Caco-2 (cell line): ENCODE measurements at regions not wholly inside any gene's neighbourhood (a gene's known extent, or its start where the extent isn't known, plus 50 kb on each side); places are given as distances from the start of the nearest gene placed in this dataset.

Source experiments
- BruUV-seq: library from RNA; stranded (reverse); fragments of 400-500 nt; replicated peaks from 2 replicates; lab custom pipeline; 2021; lab: Mats Ljungman, UMichigan
- CTCF ChIA-PET: fragments of 300-600 bp; sonication (Branson Sonifier 250); formaldehyde crosslinking; loops from one replicate; lab custom pipeline; 2022; ENCODE audit warnings: antibody characterized with exemption; lab: Charles Lee
- POLR2A ChIA-PET: fragments of 300-600 bp; sonication (Branson Sonifier 250); formaldehyde crosslinking; loops from one replicate; lab custom pipeline; 2022; ENCODE audit warnings: antibody characterized with exemption; lab: Charles Lee
- DNase-seq, 2 experiments: peaks; one replicate each; pipeline versions ENCODE4 v3.0.0 to v3.0.0-alpha.2; 2020 to 2022
- H3K27me3 ChIP-seq: replicated peaks from 2 replicates; pipeline ENCODE4 v1.6.0; 2011; ENCODE audit warnings: low read length; ENCODE audit not compliant: control insufficient read depth, insufficient read depth
- H3K36me3 ChIP-seq: 2 replicates; pipeline ENCODE4 v1.5.1; 2011; ENCODE audit warnings: low read length; ENCODE audit not compliant: control insufficient read depth, insufficient read depth
- H3K4me1 ChIP-seq: fragments of 250-450 bp; sonication (Bioruptor Pico); 2 replicates; pipeline ENCODE4 v1.5.1; 2020; ENCODE audit warnings: mild to moderate bottlenecking
- H3K4me3 ChIP-seq: 2 replicates; pipeline ENCODE4 v1.5.1; 2011; ENCODE audit warnings: low read depth, mild to moderate bottlenecking, control low read depth, low read length
- H3K9me3 ChIP-seq: fragments of 250-450 bp; sonication (Bioruptor Pico); 2 replicates; pipeline ENCODE4 v1.5.1; 2020; ENCODE audit warnings: mild to moderate bottlenecking, moderate library complexity
- H3K27ac Mint-ChIP-seq: one replicate; pipeline ENCODE4 v1.8.0; 2022; ENCODE audit warnings: mixed read lengths; ENCODE audit not compliant: unreplicated experiment
- H3K27me3 Mint-ChIP-seq: one replicate; pipeline ENCODE4 v1.8.0; 2022; ENCODE audit warnings: mixed read lengths; ENCODE audit not compliant: insufficient read depth, unreplicated experiment
- H3K36me3 Mint-ChIP-seq: one replicate; pipeline ENCODE4 v1.8.0; 2022; ENCODE audit warnings: mild to moderate bottlenecking, mixed read lengths; ENCODE audit not compliant: insufficient read depth, unreplicated experiment
- H3K4me1 Mint-ChIP-seq: one replicate; pipeline ENCODE4 v1.8.0; 2022; ENCODE audit warnings: low read depth, mixed read lengths; ENCODE audit not compliant: unreplicated experiment
- H3K4me3 Mint-ChIP-seq: one replicate; pipeline ENCODE4 v1.8.0; 2022; ENCODE audit warnings: mild to moderate bottlenecking, moderate library complexity, mixed read lengths; ENCODE audit not compliant: unreplicated experiment
- H3K9me3 Mint-ChIP-seq: one replicate; pipeline ENCODE4 v1.8.0; 2022; ENCODE audit warnings: mixed read lengths; ENCODE audit not compliant: unreplicated experiment
- intact Hi-C: fragments of 100-400 bp; cut with micrococcal nuclease; formaldehyde crosslinking; loops from one replicate; pipeline ENCODE4 v1.10.0; 2022; ENCODE audit not compliant: unreplicated experiment
- TF ChIP-seq, protein P1 (sequence below), 2 experiments: fragments of 200-600 bp in 1 of 2; IDR thresholded peaks; 1 replicate in 1 of 2; 2 replicates in 1 of 2; pipeline versions ENCODE4 v1.5.1 to v1.8.0; 2011 to 2022; ENCODE audit warnings: antibody characterized with exemption in 1 of 2, control low read depth in 1 of 2, inconsistent platforms in 1 of 2, low read depth in 1 of 2, low read length in 1 of 2, mild to moderate bottlenecking in 1 of 2, moderate library complexity in 1 of 2; ENCODE audit not compliant: insufficient read depth in 1 of 2, severe bottlenecking in 1 of 2, unreplicated experiment in 1 of 2

DNA sequence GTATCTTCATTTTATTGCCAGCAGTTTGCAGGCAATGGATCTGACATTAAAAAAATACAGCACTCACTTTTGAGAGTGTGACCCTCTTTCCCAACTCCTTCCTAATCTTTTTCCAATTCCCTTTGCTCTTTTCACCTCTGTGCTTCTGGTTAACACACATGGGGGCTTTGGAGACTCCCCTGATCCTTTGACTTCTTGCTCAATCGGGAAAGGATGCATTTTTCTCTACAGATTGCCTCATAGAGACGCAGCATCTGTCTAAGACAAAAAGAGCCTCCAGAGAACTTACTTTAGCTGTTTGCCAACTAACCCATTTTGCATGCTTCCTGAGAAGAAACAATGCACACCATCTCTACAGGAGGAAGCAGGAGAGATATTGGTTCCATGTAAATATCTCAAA, 378.3 kb downstream of the PBX1 start:
- no peak overlapping the region for H3K27ac Mint-ChIP-seq
- Histone ChIP-seq H3K36me3 (no peaks in the 10 kb centered on the region), H3K4me3 (no peak overlapping the region), H3K27me3 (no peaks in the 10 kb centered on the region; the same call in 1 of the 2 replicates), H3K9me3 (no peaks in the 10 kb centered on the region), H3K4me1 (no peaks in the 10 kb centered on the region)
- intact Hi-C loops: no loop called here
- no peak overlapping the region for H3K4me3 Mint-ChIP-seq
- ChIA-PET POLR2A (no interaction called here), CTCF (interaction anchor here (0.6 kb wide), 1 partner anchor 1079 kb away, joined by 4 read pairs; no protein-coding TSS in a partner anchor)
- H3K4me1 Mint-ChIP-seq: no peaks in the 10 kb centered on the region
- BruUV-seq: no TSS peak
- H3K36me3 Mint-ChIP-seq: no peaks in the 10 kb centered on the region
- peaks cover 16% of the 10 kb centered on the region for H3K27me3 Mint-ChIP-seq
- H3K9me3 Mint-ChIP-seq: peaks cover 2% of the 10 kb centered on the region
- TF ChIP-seq, protein P1, sequence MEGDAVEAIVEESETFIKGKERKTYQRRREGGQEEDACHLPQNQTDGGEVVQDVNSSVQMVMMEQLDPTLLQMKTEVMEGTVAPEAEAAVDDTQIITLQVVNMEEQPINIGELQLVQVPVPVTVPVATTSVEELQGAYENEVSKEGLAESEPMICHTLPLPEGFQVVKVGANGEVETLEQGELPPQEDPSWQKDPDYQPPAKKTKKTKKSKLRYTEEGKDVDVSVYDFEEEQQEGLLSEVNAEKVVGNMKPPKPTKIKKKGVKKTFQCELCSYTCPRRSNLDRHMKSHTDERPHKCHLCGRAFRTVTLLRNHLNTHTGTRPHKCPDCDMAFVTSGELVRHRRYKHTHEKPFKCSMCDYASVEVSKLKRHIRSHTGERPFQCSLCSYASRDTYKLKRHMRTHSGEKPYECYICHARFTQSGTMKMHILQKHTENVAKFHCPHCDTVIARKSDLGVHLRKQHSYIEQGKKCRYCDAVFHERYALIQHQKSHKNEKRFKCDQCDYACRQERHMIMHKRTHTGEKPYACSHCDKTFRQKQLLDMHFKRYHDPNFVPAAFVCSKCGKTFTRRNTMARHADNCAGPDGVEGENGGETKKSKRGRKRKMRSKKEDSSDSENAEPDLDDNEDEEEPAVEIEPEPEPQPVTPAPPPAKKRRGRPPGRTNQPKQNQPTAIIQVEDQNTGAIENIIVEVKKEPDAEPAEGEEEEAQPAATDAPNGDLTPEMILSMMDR (IDR thresholded peaks at IDR 0.05; ENCODE audit: insufficient read depth in 1 of 2, low read depth in 1 of 2, low read length in 1 of 2, severe bottlenecking in 1 of 2, unreplicated experiment in 1 of 2): no peak
- no peak for DNase-seq

DNA sequence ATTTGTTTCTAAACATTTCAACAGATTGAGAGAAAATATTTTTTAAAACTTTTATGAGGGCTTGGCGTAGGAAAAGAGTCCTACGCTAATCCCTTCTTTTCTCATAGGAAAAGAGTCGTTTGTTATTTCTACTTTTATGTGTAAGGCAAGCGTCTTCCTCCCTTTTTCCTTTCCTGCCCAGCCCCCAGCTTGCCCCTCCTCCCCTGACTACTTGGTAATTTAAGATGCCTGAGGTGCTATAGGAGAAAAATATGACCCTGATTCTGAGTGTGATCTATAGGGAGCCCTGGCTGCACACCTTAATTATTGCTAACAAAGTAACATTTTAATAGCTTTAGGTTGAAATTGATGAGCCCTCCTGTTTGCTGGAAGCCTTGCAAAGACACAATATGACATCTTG, 373.6 kb downstream of the PBX1 start:
- Histone ChIP-seq H3K36me3 (no peaks in the 10 kb centered on the region), H3K4me1 (no peaks in the 10 kb centered on the region), H3K4me3 (no peak overlapping the region), H3K9me3 (no peaks in the 10 kb centered on the region), H3K27me3 (no peaks in the 10 kb centered on the region; the same call in 1 of the 2 replicates)
- Mint-ChIP-seq H3K36me3 (no peaks in the 10 kb centered on the region), H3K27me3 (peaks cover 20% of the 10 kb centered on the region), H3K4me1 (no peaks in the 10 kb centered on the region), H3K27ac (no peak overlapping the region), H3K9me3 (no peaks in the 10 kb centered on the region), H3K4me3 (no peak overlapping the region)
- DNase-seq: no peak
- CTCF ChIA-PET: no interaction called here
- TF ChIP-seq, protein P1 (IDR thresholded peaks at IDR 0.05; ENCODE audit: insufficient read depth in 1 of 2, low read depth in 1 of 2, low read length in 1 of 2, severe bottlenecking in 1 of 2, unreplicated experiment in 1 of 2): no peak
- POLR2A ChIA-PET: no interaction called here
- intact Hi-C loops: no loop called here
- BruUV-seq: no TSS peak

GRCh38 chr1:164930833-164931232, 371.8 kb downstream of the PBX1 start:
- ChIA-PET POLR2A (no interaction called here), CTCF (no interaction called here)
- TF ChIP-seq, protein P1 (IDR thresholded peaks at IDR 0.05; ENCODE audit: insufficient read depth in 1 of 2, low read depth in 1 of 2, low read length in 1 of 2, severe bottlenecking in 1 of 2, unreplicated experiment in 1 of 2): no peak
- no peaks in the 10 kb centered on the region for H3K4me1 ChIP-seq
- intact Hi-C loops: no loop called here
- Mint-ChIP-seq H3K4me1 (no peaks in the 10 kb centered on the region), H3K36me3 (no peaks in the 10 kb centered on the region), H3K27me3 (peaks cover 16% of the 10 kb centered on the region), H3K9me3 (no peaks in the 10 kb centered on the region), H3K27ac (no peak overlapping the region), H3K4me3 (no peak overlapping the region)
- H3K9me3 ChIP-seq: no peaks in the 10 kb centered on the region
- no peaks in the 10 kb centered on the region for H3K36me3 ChIP-seq
- H3K27me3 ChIP-seq: no peaks in the 10 kb centered on the region; the same call in 1 of the 2 replicates
- DNase-seq: no peak
- H3K4me3 ChIP-seq: no peak overlapping the region
- BruUV-seq: no TSS peak
